Glomerular visceral epithelial cell (primary cell): ENCODE measurements at regions not wholly inside any gene's neighbourhood (a gene's known extent, or its start where the extent isn't known, plus 50 kb on each side); places are given as distances from the start of the nearest gene placed in this dataset.

Experiments
- DNase-seq: peaks from one replicate; pipeline ENCODE4 v3.0.0-alpha.2; 2016; ENCODE audit errors: extremely low spot score

DNA sequence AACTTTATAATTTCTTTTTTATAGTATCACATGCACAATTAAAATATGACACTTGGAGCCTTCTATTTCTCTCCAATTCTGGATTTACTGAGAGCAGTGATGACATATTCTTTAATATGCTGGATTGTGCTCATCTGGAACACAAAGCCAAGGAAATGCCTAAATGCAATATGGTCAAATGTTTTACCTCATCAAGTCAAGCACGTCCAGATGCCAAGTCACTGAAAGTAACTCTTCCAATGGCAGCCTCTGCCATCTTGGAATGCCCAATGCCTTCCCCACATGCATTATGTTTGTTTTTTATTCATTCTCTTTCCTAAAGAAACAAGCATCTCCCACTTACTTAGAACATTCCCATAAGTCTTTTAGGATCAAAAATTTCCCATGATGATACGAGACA is 189.8 kb downstream of the TMX3 start:
- DNase-seq: no peak

DNA sequence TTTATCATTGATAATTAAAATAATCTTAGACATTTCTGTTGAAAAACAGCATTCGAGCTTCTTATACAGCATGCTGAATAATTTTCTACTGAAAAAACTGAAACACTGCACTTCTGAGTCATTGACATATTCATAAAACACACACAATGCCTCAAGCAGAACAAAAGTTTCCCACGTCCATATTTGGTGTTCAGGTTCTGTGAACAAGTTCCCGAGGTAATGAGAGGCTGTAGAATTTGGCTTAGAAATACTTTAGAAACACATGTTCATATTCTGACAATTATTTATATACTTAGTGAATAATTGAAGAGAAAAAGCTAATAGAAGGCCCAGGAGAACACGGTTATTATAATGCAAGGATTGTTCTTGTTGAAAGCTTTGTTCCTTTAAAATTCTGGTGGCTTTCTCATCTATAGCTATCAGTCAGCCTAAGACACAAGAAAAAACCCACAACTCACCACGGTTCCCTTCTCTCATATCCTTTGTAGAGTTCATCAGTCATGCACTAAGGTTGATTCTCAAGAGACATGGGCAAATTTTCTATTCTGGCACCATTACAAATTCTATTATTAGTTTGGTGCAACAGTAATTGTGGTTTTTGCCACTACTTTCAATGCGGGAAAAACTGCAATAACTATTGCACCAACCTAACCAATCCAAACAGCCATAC is 194.4 kb downstream of the TMX3 start:
- DNase-seq: peak; percentile 15

DNA sequence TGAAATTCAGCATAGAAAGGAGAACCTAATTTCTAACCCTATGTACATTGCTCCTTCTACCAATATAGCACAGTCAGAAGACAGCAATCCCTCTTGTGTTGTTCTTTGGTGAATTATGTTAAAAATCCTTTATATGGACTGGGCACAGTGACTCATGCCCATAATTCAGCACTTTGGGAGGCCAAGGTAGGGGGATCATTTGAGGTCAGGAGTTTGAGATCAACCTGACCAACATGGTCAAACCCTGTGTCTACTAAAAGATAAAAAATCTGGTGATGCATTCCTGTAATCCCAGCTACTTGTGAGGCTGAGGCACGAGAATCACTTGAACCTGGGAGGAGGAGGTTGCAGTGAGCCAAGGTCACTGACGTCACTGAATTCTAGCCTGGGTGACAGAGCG is 195.6 kb downstream of the TMX3 start:
- peak; percentile 37 for DNase-seq

DNA sequence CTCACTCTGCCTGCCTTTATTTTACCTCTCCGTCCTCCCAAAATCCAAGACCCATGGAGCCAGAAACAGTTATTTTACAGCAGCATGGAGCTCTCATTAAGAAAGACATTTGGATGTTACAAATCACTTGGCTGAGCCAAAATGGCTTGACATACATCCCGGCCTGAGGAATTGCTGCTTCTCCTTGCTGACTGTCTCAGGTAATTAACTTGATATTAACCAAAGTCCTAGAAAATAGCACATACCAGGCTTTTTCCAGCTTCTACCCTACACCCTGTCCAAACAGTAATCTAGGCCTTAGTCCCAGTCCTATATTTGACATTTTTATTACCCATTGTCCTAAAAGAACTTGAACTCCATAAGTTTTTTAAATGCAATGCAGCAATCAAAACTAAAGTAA is 205.0 kb downstream of the TMX3 start:
- no peak for DNase-seq

DNA sequence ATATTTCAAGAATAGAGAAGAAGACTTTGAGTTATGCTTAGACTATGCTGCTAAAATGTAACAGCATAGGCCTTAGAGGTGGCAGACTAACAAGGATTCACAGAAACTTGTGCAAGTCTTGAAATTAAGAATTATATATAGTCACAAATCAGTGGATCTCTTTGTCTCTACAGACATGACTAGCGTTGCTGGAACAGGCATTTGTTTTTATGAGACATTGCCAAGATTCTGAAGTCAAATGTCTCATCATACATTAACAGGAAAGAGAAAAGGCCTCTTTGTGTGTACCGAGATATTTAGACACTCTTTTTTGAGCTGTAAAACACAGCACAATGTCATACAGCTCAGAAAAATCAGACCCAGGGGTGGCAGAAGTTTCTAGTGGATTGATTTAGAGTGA is 207.1 kb downstream of the TMX3 start:
- no peak for DNase-seq

DNA sequence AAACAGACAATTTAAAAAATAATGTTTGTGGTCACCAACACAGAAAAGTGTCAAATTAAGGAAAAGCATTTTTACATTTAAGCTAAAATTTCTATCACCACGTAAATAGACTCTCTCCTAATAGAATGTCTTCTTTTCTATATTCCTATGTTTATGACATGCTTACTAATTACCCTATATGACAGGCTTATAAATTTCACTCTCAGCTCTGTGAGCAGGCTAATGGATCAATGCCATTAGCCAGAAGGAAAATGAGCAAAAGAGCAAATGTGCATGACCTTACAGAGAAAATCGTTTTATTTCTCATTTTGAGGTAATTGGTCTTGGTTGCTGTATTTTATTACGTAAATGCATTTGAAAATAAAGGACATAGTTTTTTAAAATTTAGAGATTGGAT is 209.7 kb downstream of the TMX3 start:
- no peak for DNase-seq

DNA sequence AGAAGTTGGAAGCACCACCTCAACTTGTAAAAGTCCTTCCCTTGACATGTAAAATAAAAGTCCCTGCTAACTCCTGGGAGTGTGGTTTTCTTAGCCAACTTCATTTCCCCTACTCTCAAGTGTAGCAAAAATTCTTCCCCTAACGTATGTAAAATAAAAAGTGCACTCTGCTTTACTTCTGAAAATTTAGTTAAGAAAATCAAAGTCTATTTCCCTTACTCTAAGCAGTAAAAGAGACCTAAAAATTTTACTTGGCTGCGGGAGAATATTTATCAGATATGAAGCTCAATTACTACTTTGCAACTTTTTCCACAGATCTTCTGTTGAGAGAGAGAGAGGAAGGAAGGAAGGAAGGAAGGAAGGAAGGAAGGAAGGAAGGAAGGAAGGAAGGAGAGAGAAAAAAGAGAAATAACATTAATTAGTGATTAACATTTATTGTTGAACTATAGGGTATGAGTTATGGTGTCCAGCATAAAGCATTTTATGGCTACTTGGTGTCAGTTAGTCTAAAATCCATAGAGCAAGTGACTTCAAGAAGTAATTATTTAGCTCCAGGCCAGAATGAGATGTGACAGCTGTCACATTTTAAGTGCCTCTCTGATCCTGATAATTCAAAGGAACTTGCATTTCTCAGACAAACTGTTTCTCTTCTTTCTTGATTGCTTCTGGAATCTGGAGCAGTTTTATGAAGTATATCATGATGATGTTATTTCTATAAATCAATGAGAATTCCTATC is 210.3 kb downstream of the TMX3 start:
- DNase-seq: no peak

DNA sequence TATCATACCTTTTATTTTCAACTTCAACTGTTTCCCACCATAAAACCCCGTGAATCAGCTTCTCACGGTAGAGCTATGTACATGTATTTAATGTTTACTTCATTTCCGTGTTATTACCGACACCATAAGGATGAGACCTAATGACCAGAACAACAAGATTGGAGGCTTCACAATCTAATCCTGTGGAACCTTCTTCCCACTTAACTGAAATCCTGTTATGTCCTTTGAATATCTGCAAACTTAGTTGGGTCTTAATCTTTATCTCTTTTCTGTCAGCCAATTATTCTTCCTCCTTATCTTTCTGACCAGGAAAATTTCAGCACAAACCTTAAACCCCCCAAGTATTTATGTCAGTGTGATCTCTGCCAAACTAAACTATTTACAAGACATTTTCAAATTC is 214.4 kb downstream of the TMX3 start:
- no peak for DNase-seq

DNA sequence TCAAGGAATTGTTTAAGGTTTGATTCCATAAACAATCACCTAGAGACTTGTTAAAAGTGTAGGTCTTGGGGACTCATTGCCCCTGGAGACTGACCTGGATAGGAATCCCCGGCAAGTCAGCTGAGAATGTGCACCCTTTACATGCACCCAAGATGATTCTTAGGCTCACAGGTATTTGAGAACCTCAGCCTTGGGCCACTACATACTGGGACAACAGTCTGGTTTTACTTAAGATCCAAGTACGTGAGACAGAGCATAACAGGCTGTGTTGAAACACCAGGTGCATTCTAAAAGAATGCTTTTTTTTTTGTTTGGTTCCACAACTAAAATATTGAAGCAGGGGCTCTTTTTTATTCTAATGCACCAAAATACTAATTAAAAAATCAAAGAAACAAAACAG is 215.8 kb downstream of the TMX3 start:
- no peak for DNase-seq

DNA sequence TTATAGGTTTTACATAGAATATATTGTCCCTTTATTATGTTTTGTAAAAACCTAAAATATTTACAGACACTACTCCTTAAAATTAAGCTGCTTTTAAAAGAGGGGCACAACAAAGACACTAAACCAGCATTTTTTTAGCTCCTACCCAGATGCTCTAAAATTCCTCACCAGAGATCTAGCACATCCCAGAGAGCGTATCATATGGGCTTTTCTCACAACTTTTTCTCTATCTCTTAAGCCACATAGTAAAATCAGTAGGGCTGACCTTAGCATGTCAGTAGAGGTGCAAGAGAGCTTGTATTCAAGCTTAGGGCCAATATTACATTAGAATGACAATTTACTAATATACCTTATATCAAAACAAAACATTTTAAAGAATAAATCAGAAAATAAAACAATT is 216.3 kb downstream of the TMX3 start:
- no peak for DNase-seq

DNA sequence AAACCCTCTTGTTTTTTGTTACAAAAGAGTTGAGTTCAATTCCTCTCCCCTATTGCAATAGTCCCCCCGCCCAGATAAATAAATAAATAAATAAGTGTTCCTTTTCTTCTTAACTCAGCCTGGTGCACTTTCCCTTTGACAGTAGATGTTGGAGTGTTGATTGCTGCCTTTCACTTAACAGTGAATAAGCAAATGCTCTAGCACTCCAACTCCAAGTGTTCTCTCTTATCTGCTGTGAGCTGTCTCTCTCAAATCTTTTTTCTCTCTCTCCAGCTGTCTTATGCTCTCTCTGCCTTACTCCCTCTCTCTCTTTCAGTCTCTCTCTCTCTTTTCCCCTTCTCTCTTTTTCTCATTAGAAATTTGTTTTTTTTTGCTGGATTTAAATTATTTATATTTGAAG is 216.7 kb downstream of the TMX3 start:
- no peak for DNase-seq

DNA sequence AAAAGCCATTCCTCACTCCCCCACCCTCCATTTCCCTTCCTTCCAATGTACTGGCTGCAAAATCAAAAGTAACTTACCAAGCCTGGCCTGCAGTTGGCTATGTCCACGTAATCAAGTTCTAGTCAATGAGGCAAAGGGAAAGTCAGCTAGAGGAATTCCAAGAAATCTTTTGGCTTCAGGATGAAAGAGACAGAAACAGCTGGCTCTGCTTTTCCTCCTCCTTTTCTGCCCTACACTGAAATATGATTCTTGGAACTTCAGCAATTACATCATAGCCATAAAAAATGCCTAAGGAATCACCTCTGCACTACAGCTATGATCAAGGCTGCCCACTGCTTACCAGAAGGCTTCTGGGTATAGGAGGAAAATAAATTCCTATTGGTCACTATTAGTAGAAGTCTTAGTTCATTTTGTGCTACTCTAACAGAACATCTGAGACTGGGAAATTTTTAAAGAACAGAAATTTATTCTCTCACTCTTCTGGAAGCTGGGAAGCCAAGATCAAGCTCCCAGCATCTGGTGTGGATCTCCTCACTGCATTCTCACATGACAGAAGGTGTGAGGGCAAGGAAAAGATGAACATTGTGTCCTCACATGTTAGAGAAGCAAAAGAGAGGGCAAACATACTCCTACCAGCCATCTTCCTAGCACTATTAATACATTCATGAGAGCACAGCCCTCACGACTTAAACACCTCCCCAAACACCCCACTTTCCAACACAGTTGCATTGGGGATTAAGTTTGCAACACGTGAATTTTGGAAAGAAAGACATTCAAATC is 219.9 kb downstream of the TMX3 start:
- peak; percentile 33 for DNase-seq

DNA sequence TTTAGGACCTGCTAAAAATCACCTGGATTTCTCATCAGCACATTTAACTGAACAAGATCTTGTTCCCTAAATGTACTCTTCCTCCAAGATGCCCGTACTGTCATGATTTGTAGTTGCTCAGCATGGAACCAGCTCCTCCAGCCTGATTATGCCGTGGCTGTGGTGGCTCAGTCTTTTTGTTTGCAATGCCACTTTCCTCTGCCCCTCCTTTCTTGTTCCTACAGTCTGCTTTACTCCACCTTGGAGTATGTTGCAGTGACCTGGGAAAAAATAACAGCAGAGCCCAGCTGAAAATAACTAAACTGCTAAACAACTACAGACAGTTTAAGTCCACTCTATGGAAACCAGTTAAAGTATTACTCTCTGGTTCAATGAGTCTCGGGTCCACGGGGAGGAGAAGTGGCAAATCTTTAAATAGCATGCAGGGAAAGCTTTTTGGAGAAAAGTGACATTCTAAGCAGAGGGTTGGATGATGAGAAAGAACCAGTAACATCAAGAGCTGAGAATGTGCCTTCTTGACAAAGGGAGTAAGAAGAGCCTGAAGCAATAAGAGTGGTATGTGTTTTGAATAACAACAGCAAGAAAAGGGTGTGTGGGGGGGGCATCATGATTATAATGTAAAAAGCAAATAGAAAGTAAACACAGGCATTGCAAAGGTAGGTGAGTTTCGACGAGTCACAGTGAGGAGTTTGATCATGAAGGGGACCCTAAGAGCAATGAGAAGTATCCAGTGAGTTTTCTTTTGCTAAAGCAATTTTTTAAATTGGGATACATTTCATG is 225.7 kb downstream of the TMX3 start:
- no peak for DNase-seq

DNA sequence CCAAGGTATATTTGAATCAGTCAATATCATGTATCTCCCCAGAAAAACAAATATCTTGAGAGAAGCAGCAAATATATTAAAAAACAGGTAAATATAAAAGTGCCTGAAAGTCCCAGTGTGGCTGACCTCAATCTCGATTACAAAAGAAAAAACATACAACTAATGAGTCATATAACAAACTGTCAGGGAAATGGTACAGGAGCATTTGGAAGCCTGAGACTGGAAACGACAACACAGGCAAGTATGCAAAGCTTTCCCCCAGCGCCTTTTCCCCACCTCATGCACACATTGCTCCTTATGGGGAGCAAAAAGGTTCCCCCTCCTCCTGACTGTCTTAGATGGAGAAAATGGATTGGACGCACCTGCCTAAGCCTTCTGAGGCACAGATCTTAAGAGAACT is 230.7 kb downstream of the TMX3 start:
- DNase-seq: peak; percentile 1

DNA sequence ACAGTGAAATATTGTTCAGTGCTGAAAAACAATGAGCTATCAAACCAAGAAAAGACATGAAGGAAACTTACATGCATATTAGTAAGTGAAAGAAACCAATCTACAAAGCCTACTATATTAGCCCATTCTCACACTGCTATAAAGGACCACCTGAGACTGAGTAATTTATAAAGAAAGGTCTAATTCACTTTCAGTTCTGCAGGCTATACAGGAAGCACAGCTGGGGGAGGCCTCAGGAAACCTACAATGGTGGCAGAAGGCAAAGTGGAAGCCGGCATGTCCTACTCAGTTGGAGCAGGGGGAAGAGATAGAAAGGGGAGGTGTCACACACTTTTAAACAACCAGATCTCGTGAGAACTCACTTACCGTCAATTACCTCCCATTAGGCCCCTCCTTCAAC is 232.1 kb downstream of the TMX3 start:
- no peak for DNase-seq

DNA sequence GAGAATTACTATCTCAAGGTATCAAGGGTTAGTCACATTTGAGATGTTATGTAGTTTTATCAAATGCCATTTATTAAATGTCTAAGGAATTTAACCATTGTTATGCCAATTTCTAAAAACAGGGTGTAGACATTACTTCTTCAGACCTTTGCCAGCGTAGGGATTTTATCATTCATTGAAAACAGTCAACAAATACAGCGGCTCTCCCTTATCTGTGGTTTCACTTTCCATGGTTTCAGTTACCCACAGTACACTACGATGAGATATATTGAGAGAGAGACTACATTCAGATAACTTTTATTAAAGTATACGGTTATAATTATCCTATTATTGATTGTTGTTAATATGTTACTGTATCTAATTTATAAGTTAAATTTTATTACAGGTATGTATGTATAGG is 234.7 kb downstream of the TMX3 start:
- no peak for DNase-seq

DNA sequence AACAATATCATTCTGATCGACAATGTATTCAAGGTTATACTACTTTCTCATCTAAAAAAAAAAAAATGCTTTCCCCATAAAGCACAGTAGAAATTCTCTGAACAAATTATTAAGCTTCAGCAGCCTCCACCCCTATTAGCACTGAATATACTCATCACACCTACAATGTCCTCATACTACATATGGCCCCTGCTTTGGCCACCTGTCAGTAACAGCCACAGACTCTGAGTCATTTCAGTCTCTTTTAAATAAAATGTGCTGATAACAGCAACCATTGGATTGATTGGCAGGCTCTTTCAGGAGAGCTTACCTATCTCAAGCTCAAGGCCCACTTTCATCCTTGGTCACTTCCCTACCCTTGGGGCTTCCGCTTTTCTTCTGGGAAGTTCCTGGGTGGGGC is 236.7 kb downstream of the TMX3 start:
- no peak for DNase-seq

DNA sequence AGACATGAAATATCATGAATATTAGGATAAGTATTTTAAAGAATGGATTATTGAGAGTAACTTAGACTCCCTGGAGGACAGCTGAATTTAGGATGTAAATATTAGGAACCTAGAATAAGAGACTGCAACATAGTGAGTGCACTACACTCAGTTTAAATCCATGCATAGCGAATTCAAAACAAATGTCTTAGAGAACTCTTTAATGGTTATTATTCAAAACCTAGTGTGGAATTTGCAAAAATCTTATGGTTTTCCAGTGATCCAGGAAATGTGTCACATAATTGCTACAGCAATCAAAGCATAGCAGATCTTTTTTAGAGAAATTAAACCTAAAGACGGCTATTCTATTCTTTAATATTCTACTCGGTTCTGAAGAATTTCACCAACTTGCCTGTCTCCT is 239.0 kb downstream of the TMX3 start:
- no peak for DNase-seq

DNA sequence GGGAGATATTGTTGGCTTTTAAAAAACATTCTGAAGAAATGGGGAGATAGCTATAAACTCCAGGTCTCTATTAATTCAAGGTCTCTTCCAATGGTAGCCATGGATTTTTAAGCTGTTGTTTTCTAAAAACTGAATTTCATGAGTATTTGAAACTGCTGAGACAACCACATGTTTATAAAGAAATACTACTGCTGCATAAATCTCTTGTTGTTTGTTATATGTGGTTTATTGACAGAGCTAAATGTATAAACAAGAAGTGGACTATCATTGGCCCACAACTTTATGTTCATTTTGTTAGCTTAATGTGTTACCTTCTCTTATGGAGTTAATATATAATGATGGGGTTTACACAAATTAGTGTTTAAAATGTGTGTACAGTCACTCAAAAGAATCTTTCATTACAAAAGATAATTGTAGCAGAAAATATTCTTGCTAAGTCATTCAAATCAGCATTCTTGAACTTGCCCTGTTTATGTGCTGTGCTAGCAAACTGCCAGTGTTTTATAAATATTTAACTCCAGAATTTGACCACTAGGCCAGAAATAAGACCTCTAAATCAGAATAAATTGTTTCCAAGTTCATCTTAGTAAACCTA is 242.1 kb downstream of the TMX3 start:
- DNase-seq: no peak

DNA sequence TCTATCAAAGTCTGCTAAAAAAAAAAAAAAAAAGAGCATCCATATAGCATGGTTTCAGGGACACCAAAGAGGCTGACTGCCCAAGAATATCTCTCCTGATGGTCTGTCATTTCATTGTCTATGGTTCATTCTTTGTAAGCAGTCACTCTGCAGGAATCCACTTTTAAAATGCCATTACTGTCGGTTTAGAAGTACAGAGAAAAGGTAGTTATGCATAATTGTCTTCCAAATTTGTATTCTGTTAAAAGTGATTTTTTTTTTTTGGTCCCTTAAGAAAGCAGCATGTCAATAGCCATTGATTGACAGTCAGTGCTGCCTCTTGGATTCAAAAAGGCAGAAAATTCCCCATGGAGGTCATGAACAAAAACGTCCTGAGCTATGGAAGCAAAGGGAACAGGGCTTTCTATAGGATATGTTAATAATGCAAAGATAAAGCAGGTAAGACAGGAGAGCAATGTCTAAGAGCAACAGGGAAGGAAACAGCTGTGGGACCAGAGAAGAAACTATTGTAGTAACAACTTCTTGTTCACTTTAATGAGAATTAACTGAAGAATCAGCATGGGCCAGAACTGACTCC is 245.8 kb downstream of the TMX3 start:
- DNase-seq: no peak

DNA sequence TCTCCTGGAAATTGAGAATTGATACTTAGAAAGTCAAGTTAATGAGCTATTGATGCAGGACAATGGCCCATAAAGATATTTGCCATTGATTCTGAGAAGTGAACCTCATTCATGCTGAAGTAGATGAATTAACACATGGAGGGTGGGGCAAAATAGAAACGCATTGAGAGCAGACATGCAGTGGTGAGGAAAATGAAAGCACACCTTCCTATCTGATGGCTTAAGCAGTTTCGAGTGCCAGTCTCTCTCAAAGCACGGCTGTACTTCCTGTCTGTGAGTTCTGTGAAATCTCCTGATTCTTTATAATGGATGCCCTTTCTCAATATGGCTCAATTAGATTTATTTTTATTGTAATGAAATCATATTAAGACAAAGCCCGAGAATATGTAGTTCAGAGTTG is 247.0 kb downstream of the TMX3 start:
- DNase-seq: no peak

DNA sequence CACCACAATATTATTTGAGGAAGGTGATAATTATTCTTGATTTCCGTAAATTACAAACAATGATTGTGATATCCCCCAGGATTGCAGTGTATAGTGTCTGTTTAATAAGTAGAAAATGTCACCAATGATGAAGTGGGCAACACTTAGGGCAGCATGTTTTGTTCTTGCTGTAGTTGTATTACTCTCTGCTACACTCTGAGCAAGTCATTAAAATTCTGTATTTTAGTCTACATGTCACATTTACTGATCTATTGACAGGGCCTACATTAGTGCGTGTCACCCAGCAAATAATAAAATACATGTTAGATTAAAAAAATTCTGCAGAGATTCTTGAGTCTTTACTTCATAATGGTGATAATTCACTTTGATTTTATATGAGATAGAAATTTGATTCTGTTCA is 247.6 kb downstream of the TMX3 start:
- no peak for DNase-seq
